K562 (cell line): ENCODE measurements at regions not wholly inside any gene's neighbourhood (a gene's known extent, or its start where the extent isn't known, plus 50 kb on each side); places are given as distances from the start of the nearest gene placed in this dataset.

Experiments
- ATAC-seq: fragments of 200-7000 bp; cut with Tn5 transposase; 3 replicates; pipeline ENCODE4 v1.9.1; 2020; ENCODE audit warnings: moderate library complexity
- BruUV-seq: library from RNA; stranded (reverse); fragments of 400-500 nt; replicated peaks from 2 replicates; lab custom pipeline; 2021; lab: Mats Ljungman, UMichigan
- CTCF ChIA-PET: fragments of 300-600 bp; formaldehyde crosslinking; extraction: SDS; loops from one replicate; lab custom pipeline; 2021; ENCODE audit warnings: low intra/inter-chr PET ratio; lab: Yijun Ruan, JAX
- POLR2A ChIA-PET: fragments of 300-600, 350-650 bp; sonication (Branson Sonifier 250); formaldehyde crosslinking; extraction: SDS; loops from one replicate; lab custom pipeline; 2021; ENCODE audit warnings: antibody characterized with exemption, inconsistent platforms; lab: Yijun Ruan, JAX
- DNase-seq, 4 experiments: peaks; one replicate each; pipeline versions ENCODE4 v3.0.0 to v3.0.0-alpha.2; 2011 to 2018; ENCODE audit warnings: low spot score in 3 of 4, mixed read lengths in 3 of 4; ENCODE audit errors: extremely low read depth in 1 of 4
- FAIRE-seq: peaks from 2 replicates; lab custom pipeline; 2011; peaks lifted over from hg19 to GRCh38; lab: Jason Lieb, UNC
- H2AFZ ChIP-seq: 2 replicates; pipeline ENCODE4 v1.6.0; 2011; ENCODE audit warnings: low read depth, low read length, control low read depth, inconsistent platforms
- H3K27ac ChIP-seq: fragments of 200-600 bp; 3 replicates; pipeline ENCODE4 v1.8.0; 2011; ENCODE audit warnings: low read depth, mild to moderate bottlenecking, control low read depth, inconsistent platforms, low read length, moderate library complexity, mixed read lengths; ENCODE audit errors: extremely low read depth
- H3K27me3 ChIP-seq, 2 experiments: fragments of 300-600 bp in 1 of 2; 2 replicates in 1 of 2; 3 replicates in 1 of 2; pipeline versions ENCODE4 v1.6.0 to v1.8.0; 2011; ENCODE audit warnings: inconsistent platforms in 2 of 2, low read length in 2 of 2, mild to moderate bottlenecking in 1 of 2, mixed read lengths in 1 of 2, moderate library complexity in 1 of 2; ENCODE audit not compliant: control insufficient read depth in 2 of 2, insufficient read depth in 2 of 2
- H3K36me3 ChIP-seq: fragments of 300-600 bp; 3 replicates; pipeline ENCODE4 v1.8.0; 2011; ENCODE audit warnings: mild to moderate bottlenecking, low read length, inconsistent platforms; ENCODE audit not compliant: control insufficient read depth, insufficient read depth
- H3K4me1 ChIP-seq, 2 experiments: fragments of 200-600 bp in 1 of 2; replicated peaks in 1 of 2; 2 replicates in 1 of 2; 3 replicates in 1 of 2; pipeline versions ENCODE4 v1.5.1 to v1.8.0; 2011; ENCODE audit warnings: inconsistent platforms in 2 of 2, low read length in 2 of 2, mild to moderate bottlenecking in 1 of 2, mixed read lengths in 1 of 2, moderate library complexity in 1 of 2; ENCODE audit not compliant: control insufficient read depth in 2 of 2, insufficient read depth in 2 of 2
- H3K4me2 ChIP-seq: 2 replicates; pipeline ENCODE4 v1.6.1; 2011; ENCODE audit warnings: low read length, control low read depth, inconsistent platforms, mixed read lengths; ENCODE audit not compliant: insufficient read depth
- H3K4me3 ChIP-seq: fragments of 200-600 bp; sonication (generic), shearing (Covaris generic); 2 replicates; pipeline ENCODE4 v1.5.1; 2016; ENCODE audit warnings: control low read depth, inconsistent platforms
- H3K79me2 ChIP-seq: fragments of 200-600 bp; 3 replicates; pipeline ENCODE4 v1.8.0; 2011; ENCODE audit warnings: low read length, inconsistent platforms; ENCODE audit not compliant: control insufficient read depth, insufficient read depth
- H3K9ac ChIP-seq, 2 experiments: 2 replicates each; pipeline versions ENCODE4 v1.6.0 to v1.6.1; 2011; ENCODE audit warnings: low read depth in 2 of 2, low read length in 2 of 2, control low read depth in 1 of 2, inconsistent platforms in 1 of 2, mild to moderate bottlenecking in 1 of 2, mixed read lengths in 1 of 2; ENCODE audit not compliant: insufficient read depth in 1 of 2
- H3K9me1 ChIP-seq: one replicate; pipeline ENCODE4 v1.6.0; 2011; ENCODE audit warnings: inconsistent platforms, mild to moderate bottlenecking, low read length, moderate library complexity; ENCODE audit not compliant: control insufficient read depth, insufficient read depth
- H3K9me3 ChIP-seq: replicated peaks from 2 replicates; pipeline ENCODE4 v1.5.1; 2011; ENCODE audit warnings: low read depth, low read length, inconsistent platforms; ENCODE audit not compliant: control insufficient read depth, insufficient read depth
- H4K20me1 ChIP-seq: replicated peaks from 2 replicates; pipeline ENCODE4 v1.6.1; 2011; ENCODE audit warnings: low read length, inconsistent platforms, mixed read lengths; ENCODE audit not compliant: control insufficient read depth, insufficient read depth
- BCOR ChIP-seq: fragments of 450-650 bp; IDR thresholded peaks from 2 replicates; pipeline ENCODE4 v1.6.1; 2016
- BRF1 ChIP-seq: IDR thresholded peaks from 3 replicates; pipeline ENCODE4 v1.6.1; 2011; ENCODE audit warnings: borderline replicate concordance, mild to moderate bottlenecking; ENCODE audit not compliant: insufficient read length; ENCODE audit errors: extremely low read depth
- CHD2 ChIP-seq: IDR thresholded peaks from 2 replicates; pipeline ENCODE4 v1.6.1; 2011; ENCODE audit warnings: low read depth, low read length
- MCM5 ChIP-seq: fragments of 450-650 bp; IDR thresholded peaks from 2 replicates; pipeline ENCODE4 v1.6.1; 2016; ENCODE audit warnings: low read depth
- NCOA6 ChIP-seq: fragments of 450-650 bp; IDR thresholded peaks from 2 replicates; pipeline ENCODE4 v1.6.1; 2017; ENCODE audit warnings: mild to moderate bottlenecking
- NR3C1 ChIP-seq: sonication (generic); formaldehyde crosslinking; IDR thresholded peaks from 2 replicates; pipeline ENCODE4 v1.8.1; 2022; ENCODE audit warnings: missing genetic modification reagents
- OTX1 ChIP-seq: fragments of 450-650 bp; formaldehyde crosslinking; IDR thresholded peaks from 2 replicates; pipeline ENCODE4 v1.4.0; 2022; ENCODE audit warnings: mild to moderate bottlenecking
- RNF2 ChIP-seq: sonication (generic); IDR thresholded peaks from 2 replicates; pipeline ENCODE4 v1.6.1; 2016
- TRIM28 ChIP-seq: fragments of 450-650 bp; IDR thresholded peaks from 2 replicates; pipeline ENCODE4 v1.6.1; 2017
- VEZF1 ChIP-seq: fragments of 200-800 bp; sonication (Bioruptor generic); IDR thresholded peaks from 2 replicates; pipeline ENCODE4 v1.6.1; 2017; ENCODE audit warnings: missing genetic modification characterization, missing compliant biosample characterization
- XRCC3 ChIP-seq: fragments of 450-650 bp; IDR thresholded peaks from 2 replicates; pipeline ENCODE4 v1.6.1; 2017; ENCODE audit warnings: mild to moderate bottlenecking, moderate library complexity
- ZBED1 ChIP-seq: IDR thresholded peaks from 2 replicates; pipeline ENCODE4 v1.6.1; 2014
- ZKSCAN1 ChIP-seq: fragments of 150-350 bp; IDR thresholded peaks from 2 replicates; pipeline ENCODE4 v1.6.1; 2016; ENCODE audit warnings: low read depth, low read length
- ZNF124 ChIP-seq: sonication (generic); formaldehyde crosslinking; IDR thresholded peaks from 2 replicates; pipeline ENCODE4 v1.8.1; 2022; ENCODE audit warnings: missing genetic modification reagents
- ZNF197 ChIP-seq: fragments of 200-800 bp; sonication (Bioruptor generic); IDR thresholded peaks from 2 replicates; pipeline ENCODE4 v1.6.1; 2016; ENCODE audit warnings: low read depth, missing genetic modification characterization, missing compliant biosample characterization
- ZNF395 ChIP-seq: fragments of 200-800 bp; sonication (Bioruptor generic); IDR thresholded peaks from 2 replicates; pipeline ENCODE4 v1.6.1; 2017; ENCODE audit warnings: missing genetic modification characterization, missing compliant biosample characterization
- ZNF41 ChIP-seq: fragments of 250-450 bp; sonication (Bioruptor Pico); conservative IDR thresholded peaks from 2 replicates; pipeline ENCODE4 v1.4.0; 2020; ENCODE audit warnings: mild to moderate bottlenecking
- WGBS: fragments of 100-300 bp; shearing (Covaris generic); methylation state at CpG from one replicate; pipeline ENCODE4 v1.1.6; 2016; ENCODE audit warnings: low coverage, mixed read lengths; ENCODE audit not compliant: insufficient coverage; ENCODE audit errors: missing lambda C conversion rate; 5-methylcytosine and 5-hydroxymethylcytosine counted together
- in situ Hi-C: fragments of 300-500 bp; cut with MboI; formaldehyde crosslinking; loops from 4 replicates; pipeline ENCODE4 v1.15.0; 2018; ENCODE audit warnings: inconsistent platforms, mixed read lengths
- intact Hi-C: fragments of 100-400 bp; cut with micrococcal nuclease; formaldehyde crosslinking; loops from 2 replicates; pipeline ENCODE4 v1.14.2; 2022

GRCh38 chr20:52473186-52473585, 281.6 kb upstream of the ZFP64 start:
- H3K9me3 ChIP-seq, result no peaks in the 10 kb centered on the region
- no peaks in the 10 kb centered on the region for H3K27me3 ChIP-seq
- no peaks in the 10 kb centered on the region for H3K9me1 ChIP-seq
- H3K4me3 ChIP-seq, result no peak overlapping the region
- H3K9ac ChIP-seq, result no peak overlapping the region
- no peak overlapping the region for H3K4me2 ChIP-seq
- no peak for ATAC-seq
- H3K4me1 ChIP-seq, result no peaks in the 10 kb centered on the region
- POLR2A ChIA-PET, result no interaction called here
- no peaks in the 10 kb centered on the region for H3K79me2 ChIP-seq
- no peak for DNase-seq
- no peak for FAIRE-seq
- intact Hi-C loops (no loop called here), in situ Hi-C loops (no loop called here)
- H2AFZ ChIP-seq, result no peak overlapping the region
- TF ChIP-seq RNF2 (no peak), NCOA6 (no peak), TRIM28 (no peak), ZNF41 (CRISPR knock-in tag) (no peak), ZNF124 (CRISPR knock-in tag) (no peak), ZBED1 (no peak), ZNF197 (no peak), MCM5 (no peak), OTX1 (CRISPR knock-in tag) (no peak), BRF1 (no peak), ZKSCAN1 (no peak), BCOR (no peak), ZNF395 (CRISPR knock-in tag) (no peak), XRCC3 (no peak), NR3C1 (CRISPR knock-in tag) (no peak), CHD2 (no peak), VEZF1 (CRISPR knock-in tag) (no peak)
- H3K27ac ChIP-seq, result no peak overlapping the region
- CTCF ChIA-PET, result no interaction called here
- H3K36me3 ChIP-seq, result no peaks in the 10 kb centered on the region
- WGBS, result 59% methylated on average over 3 of the region's 3 CpGs
- BruUV-seq, result no TSS peak
- H4K20me1 ChIP-seq, result no peaks in the 10 kb centered on the region
